ENCODE measurements at regions not wholly inside any gene's neighbourhood (a gene's known extent, or its start where the extent isn't known, plus 50 kb on each side); places are given as distances from the start of the nearest gene placed in this dataset.
"Not testable (repeated sequence)": the region's sequence is repeated elsewhere in the genome, so short reads cannot be mapped to it uniquely, and the experiment has no call there.

- Histone ChIP-seq H3K4me1 (peaks cover 0 to 19% (median 11%) of the 10 kb centered on the region in 9 donors), H3K9me3 (peaks cover 0 to 12% (median 0%) of the 10 kb centered on the region in 11 donors), H3K27ac (no peak overlapping the region), H3K4me3 (no peak overlapping the region), H3K36me3 (no peaks in the 10 kb centered on the region), H3K27me3 (no peaks in the 10 kb centered on the region)
- no peak for TF ChIP-seq CTCF (IDR thresholded peaks at IDR 0.05)
- DNase-seq (no peak), ATAC-seq (peak in 1 of 8 donors; percentile 33)
- 64 to 65% methylated on average over 1 of the region's 1 CpG for WGBS, 2 donors
- intact Hi-C loops (cut with DNase I), result no loop called here
Observed at GRCh38 chr1:68919075-68919474, 422.2 kb upstream of the DEPDC1 start.

GRCh38 chr1:68923475-68924088, 426.7 kb upstream of the DEPDC1 start:
- H3K36me3 ChIP-seq; H3K27ac ChIP-seq; H3K4me3 ChIP-seq; intact Hi-C loops (cut with DNase I); H3K4me1 ChIP-seq; H3K27me3 ChIP-seq; DNase-seq; ATAC-seq: not testable (repeated sequence)
- WGBS, 2 donors, result 90 to 94% methylated on average over 29 of the region's 30 CpGs
- peaks cover 0 to 12% (median 0%) of the 10 kb centered on the region in 11 donors for H3K9me3 ChIP-seq

GRCh38 chr1:68930101-68930500, 433.2 kb upstream of the DEPDC1 start:
- Histone ChIP-seq H3K27ac (no peak overlapping the region), H3K4me1 (no peaks in the 10 kb centered on the region), H3K9me3 (no peaks in the 10 kb centered on the region), H3K4me3 (no peak overlapping the region), H3K27me3 (no peaks in the 10 kb centered on the region), H3K36me3 (no peaks in the 10 kb centered on the region)
- ATAC-seq, result no peak
- no peak for TF ChIP-seq CTCF (IDR thresholded peaks at IDR 0.05)
- no peak for DNase-seq
- intact Hi-C loops (cut with DNase I), result no loop called here
- WGBS, 2 donors, result 90 to 95% methylated on average over 1 of the region's 1 CpG

GRCh38 chr1:68936530-68936929, 439.6 kb upstream of the DEPDC1 start:
- H3K27me3 ChIP-seq, result no peaks in the 10 kb centered on the region
- peaks cover 0 to 10% (median 0%) of the 10 kb centered on the region in 9 donors for H3K4me1 ChIP-seq
- intact Hi-C loops (cut with DNase I), result no loop called here
- H3K4me3 ChIP-seq, result no peak overlapping the region
- no peak overlapping the region for H3K27ac ChIP-seq
- no peak for TF ChIP-seq CTCF (IDR thresholded peaks at IDR 0.05)
- no peaks in the 10 kb centered on the region for H3K9me3 ChIP-seq
- ATAC-seq, result no peak
- H3K36me3 ChIP-seq, result no peaks in the 10 kb centered on the region
- 75 to 91% methylated on average over 3 of the region's 3 CpGs for WGBS, 2 donors
- DNase-seq, result no peak

GRCh38 chr1:68938051-68938666, 441.3 kb upstream of the DEPDC1 start:
- Histone ChIP-seq H3K4me1 (peaks cover 0 to 10% (median 0%) of the 10 kb centered on the region in 9 donors), H3K27me3 (no peaks in the 10 kb centered on the region), H3K4me3 (no peak overlapping the region), H3K9me3 (peaks cover 0 to 2% (median 0%) of the 10 kb centered on the region in 11 donors), H3K36me3 (no peaks in the 10 kb centered on the region), H3K27ac (no peak overlapping the region)
- no peak for TF ChIP-seq CTCF (IDR thresholded peaks at IDR 0.05)
- DNase-seq, result no peak
- WGBS, 2 donors, result 73 to 79% methylated on average over 5 of the region's 5 CpGs
- ATAC-seq, result no peak
- intact Hi-C loops (cut with DNase I), result no loop called here

Data from heart right ventricle (tissue), 16 donors.